Stimulated activated naive B cell treated with anti-CD40 and anti-IgM and Interleukin-4, amounts not matched to agents 10 μg/mL and 1 μg/mL and 100 μg/mL, for 72 hours (primary cell): ENCODE measurements at regions not wholly inside any gene's neighbourhood (a gene's known extent, or its start where the extent isn't known, plus 50 kb on each side); places are given as distances from the start of the nearest gene placed in this dataset.

Experiments used
- ATAC-seq, 2 donors: fragments of 150-1000 bp; cut with Tn5 transposase; replicated peaks; 2 replicates each; pipeline ENCODE4 v1.10.0; 2021; ENCODE audit warnings: moderate library complexity in 1 of 2
- DNase-seq: peaks from one replicate; pipeline ENCODE4 v3.0.0; 2021
- H3K27ac Mint-ChIP-seq: one replicate; pipeline ENCODE4 v1.8.0; 2022; ENCODE audit warnings: mild to moderate bottlenecking, mixed read lengths
- H3K27me3 Mint-ChIP-seq, 2 donors: one replicate each; pipeline ENCODE4 v1.8.0; 2022; ENCODE audit warnings: mixed read lengths in 2 of 2
- H3K36me3 Mint-ChIP-seq, 2 donors: one replicate each; pipeline ENCODE4 v1.8.0; 2022; ENCODE audit warnings: mixed read lengths in 2 of 2, mild to moderate bottlenecking in 1 of 2
- H3K4me1 Mint-ChIP-seq, 2 donors: one replicate each; pipeline ENCODE4 v1.8.0; 2022; ENCODE audit warnings: mixed read lengths in 2 of 2, mild to moderate bottlenecking in 1 of 2
- H3K4me3 Mint-ChIP-seq, 2 donors: one replicate each; pipeline ENCODE4 v1.8.0; 2022; ENCODE audit warnings: mild to moderate bottlenecking in 2 of 2, mixed read lengths in 2 of 2, moderate library complexity in 1 of 2
- H3K9me3 Mint-ChIP-seq, 2 donors: one replicate each; pipeline ENCODE4 v1.8.0; 2022; ENCODE audit warnings: mixed read lengths in 2 of 2, mild to moderate bottlenecking in 1 of 2

DNA sequence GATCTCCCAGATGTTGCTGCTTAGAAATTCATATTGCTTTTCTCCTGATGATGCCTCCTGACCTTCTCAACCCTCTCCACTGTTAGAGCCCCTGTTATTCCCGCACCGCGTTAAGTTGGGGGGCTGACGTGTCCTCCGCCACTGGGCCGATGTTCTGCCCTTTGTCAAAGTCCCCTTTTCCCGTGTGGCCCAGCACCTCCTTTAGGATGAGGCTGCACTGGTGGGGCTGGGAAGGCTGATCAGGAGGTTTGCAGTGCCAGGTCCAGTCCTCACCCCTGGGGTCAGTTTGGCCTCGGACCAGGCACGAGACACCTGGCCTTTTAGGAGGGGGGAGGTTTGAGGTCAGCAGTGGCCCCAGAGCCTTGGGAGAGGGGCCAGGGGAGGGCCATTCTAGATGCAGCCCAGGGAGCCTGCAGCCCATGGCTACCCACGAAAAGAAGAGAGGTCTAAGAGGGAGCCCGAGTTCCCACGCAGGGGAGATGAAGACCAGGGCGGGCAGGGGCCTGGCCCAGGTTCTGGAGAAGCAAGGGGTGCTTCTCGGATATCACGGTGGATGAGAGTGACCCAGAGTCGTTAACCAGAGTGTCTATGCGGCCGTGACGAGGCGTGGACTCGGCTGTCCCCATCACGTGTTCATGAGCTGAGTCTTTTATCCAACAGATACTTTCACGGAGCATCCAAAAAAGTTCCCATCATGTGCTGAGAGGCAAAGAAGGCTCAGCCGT, 150.4 kb downstream of the DNAJB6 start:
- no peak overlapping the region for H3K4me3 Mint-ChIP-seq
- H3K36me3 Mint-ChIP-seq = no peaks in the 10 kb centered on the region
- peaks cover 4 to 10% of the 10 kb centered on the region in 2 donors for H3K9me3 Mint-ChIP-seq
- DNase-seq = no peak
- H3K27ac Mint-ChIP-seq = no peak overlapping the region
- H3K4me1 Mint-ChIP-seq = peaks cover 1 to 9% of the 10 kb centered on the region in 2 donors
- ATAC-seq = no peak
- peaks cover 7 to 8% of the 10 kb centered on the region in 2 donors for H3K27me3 Mint-ChIP-seq

- H3K4me1 Mint-ChIP-seq = peaks cover 3 to 9% of the 10 kb centered on the region in 2 donors
- H3K27me3 Mint-ChIP-seq = peaks cover 10 to 13% of the 10 kb centered on the region in 2 donors
- DNase-seq (no peak), ATAC-seq (no peak)
- no peaks in the 10 kb centered on the region for H3K36me3 Mint-ChIP-seq
- H3K27ac Mint-ChIP-seq = no peak overlapping the region
- H3K4me3 Mint-ChIP-seq = no peak overlapping the region
- H3K9me3 Mint-ChIP-seq = peaks cover 7 to 13% of the 10 kb centered on the region in 2 donors
Measured at GRCh38 chr7:157488281-157488680, 151.5 kb downstream of the DNAJB6 start.

GRCh38 chr7:157488966-157489365, 152.2 kb downstream of the DNAJB6 start:
- peaks cover 3 to 9% of the 10 kb centered on the region in 2 donors for H3K4me1 Mint-ChIP-seq
- no peak overlapping the region for H3K27ac Mint-ChIP-seq
- H3K27me3 Mint-ChIP-seq = peaks cover 15 to 20% of the 10 kb centered on the region in 2 donors

More at GRCh38 chr7:157488966-157489365, 152.2 kb downstream of the DNAJB6 start:
- ATAC-seq (no peak), DNase-seq (no peak)
- Mint-ChIP-seq H3K4me3 (no peak overlapping the region), H3K36me3 (no peaks in the 10 kb centered on the region), H3K9me3 (peaks cover 7 to 13% of the 10 kb centered on the region in 2 donors)
